GM23248 (cell line): ENCODE measurements at regions not wholly inside any gene's neighbourhood (a gene's known extent, or its start where the extent isn't known, plus 50 kb on each side); places are given as distances from the start of the nearest gene placed in this dataset.

Source experiments
- EZH2 ChIP-seq: fragments of 200-600 bp; sonication (generic); IDR thresholded peaks from 2 replicates; pipeline ENCODE4 v1.6.1; 2018; ENCODE audit warnings: antibody characterized with exemption, mild to moderate bottlenecking; ENCODE audit not compliant: insufficient read depth, poor library complexity, severe bottlenecking
- EZH2phosphoT487 ChIP-seq: fragments of 200-600 bp; sonication (generic); IDR thresholded peaks from 2 replicates; pipeline ENCODE4 v1.6.1; 2018; ENCODE audit warnings: antibody characterized with exemption, moderate library complexity, mild to moderate bottlenecking, low read depth; ENCODE audit not compliant: insufficient read depth

DNA sequence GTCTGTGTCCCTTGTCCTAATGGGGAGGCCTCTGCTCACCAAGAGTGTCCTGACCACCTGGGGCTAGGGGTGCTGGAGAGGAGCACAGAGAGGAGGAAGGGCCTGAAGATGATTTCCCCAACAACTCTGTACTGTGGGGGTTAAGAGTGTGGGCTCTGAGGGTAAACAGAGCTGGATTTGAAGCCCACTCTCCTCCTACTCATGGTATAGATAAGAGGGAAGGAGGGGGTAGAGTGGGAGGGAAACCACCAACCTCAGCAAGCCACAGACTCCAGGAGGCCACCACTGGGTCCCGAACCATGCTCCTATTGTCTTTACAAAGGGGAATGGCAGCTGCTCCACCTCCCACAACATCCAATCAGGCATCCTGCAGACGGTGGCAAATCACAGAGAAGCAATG is 103.6 kb upstream of the RNU6-1 start:
- TF ChIP-seq EZH2 (no peak), EZH2phosphoT487 (no peak)
